Stimulated activated CD4-positive, alpha-beta T cell treated with anti-CD3 and anti-CD28 coated beads, Interleukin-1b, Interleukin-23, amount 100 ng/mL, for 48 hours (primary cell): ENCODE measurements at regions not wholly inside any gene's neighbourhood (a gene's known extent, or its start where the extent isn't known, plus 50 kb on each side); places are given as distances from the start of the nearest gene placed in this dataset.

Experiments used
- DNase-seq: peaks from one replicate; pipeline ENCODE4 v3.0.0-alpha.2; 2020

- no peak for DNase-seq
Observed at GRCh38 chr4:11546391-11547175, 117.9 kb upstream of the HS3ST1 start.

- no peak for DNase-seq
Observed at GRCh38 chr4:11545651-11546050, 117.0 kb upstream of the HS3ST1 start.

- DNase-seq = no peak
Observed at GRCh38 chr4:11544211-11544610, 115.5 kb upstream of the HS3ST1 start.

- no peak for DNase-seq
Observed at GRCh38 chr4:11543706-11544105, 115.0 kb upstream of the HS3ST1 start.

GRCh38 chr4:11542952-11543351, 114.3 kb upstream of the HS3ST1 start:
- no peak for DNase-seq

GRCh38 chr4:11537846-11538245, 109.2 kb upstream of the HS3ST1 start:
- DNase-seq = no peak

- no peak for DNase-seq
Observed at GRCh38 chr4:11535333-11535732, 106.6 kb upstream of the HS3ST1 start.

GRCh38 chr4:11534623-11535302, 106.1 kb upstream of the HS3ST1 start:
- no peak for DNase-seq

GRCh38 chr4:11532138-11532537, 103.4 kb upstream of the HS3ST1 start:
- no peak for DNase-seq

GRCh38 chr4:11529625-11530201, 101.0 kb upstream of the HS3ST1 start:
- DNase-seq = no peak

GRCh38 chr4:11525085-11525484, 96.4 kb upstream of the HS3ST1 start:
- no peak for DNase-seq

- no peak for DNase-seq
Observed at GRCh38 chr4:11518754-11519153, 90.1 kb upstream of the HS3ST1 start.

- no peak for DNase-seq
Observed at GRCh38 chr4:11514779-11515419, 86.2 kb upstream of the HS3ST1 start.

GRCh38 chr4:11514003-11514402, 85.3 kb upstream of the HS3ST1 start:
- DNase-seq = no peak

- DNase-seq = no peak
Observed at GRCh38 chr4:11512871-11513270, 84.2 kb upstream of the HS3ST1 start.

- DNase-seq = no peak
Observed at GRCh38 chr4:11511321-11511720, 82.6 kb upstream of the HS3ST1 start.

- DNase-seq = no peak
Observed at GRCh38 chr4:11507920-11508319, 79.2 kb upstream of the HS3ST1 start.

- DNase-seq = no peak
Observed at GRCh38 chr4:11506194-11506593, 77.5 kb upstream of the HS3ST1 start.

GRCh38 chr4:11505221-11505971, 76.7 kb upstream of the HS3ST1 start:
- DNase-seq = peak; percentile 53

- no peak for DNase-seq
Observed at GRCh38 chr4:11503166-11503565, 74.5 kb upstream of the HS3ST1 start.

- no peak for DNase-seq
Observed at GRCh38 chr4:11497972-11498371, 69.3 kb upstream of the HS3ST1 start.

GRCh38 chr4:11497212-11497806, 68.6 kb upstream of the HS3ST1 start:
- DNase-seq = no peak
